Ishikawa (cell line): ENCODE measurements at regions not wholly inside any gene's neighbourhood (a gene's known extent, or its start where the extent isn't known, plus 50 kb on each side); places are given as distances from the start of the nearest gene placed in this dataset.

ENCODE experiments used
- NFIC ChIP-seq: IDR thresholded peaks from 2 replicates; pipeline ENCODE4 v1.6.1; 2012
- TAF1 ChIP-seq: IDR thresholded peaks from 2 replicates; pipeline ENCODE4 v1.6.1; 2012; ENCODE audit warnings: low read depth, mild to moderate bottlenecking
- TCF12 ChIP-seq: IDR thresholded peaks from 2 replicates; pipeline ENCODE4 v1.6.1; 2012; ENCODE audit warnings: low read depth
- ZBTB7A ChIP-seq: IDR thresholded peaks from 2 replicates; pipeline ENCODE4 v1.6.1; 2012; ENCODE audit warnings: low read depth
- TF ChIP-seq, protein P1 (sequence below): IDR thresholded peaks from 2 replicates; pipeline ENCODE4 v1.6.1; 2012; ENCODE audit warnings: low read depth, mild to moderate bottlenecking
- TF ChIP-seq, protein P2 (sequence below): IDR thresholded peaks from 2 replicates; pipeline ENCODE4 v1.6.1; 2012

DNA sequence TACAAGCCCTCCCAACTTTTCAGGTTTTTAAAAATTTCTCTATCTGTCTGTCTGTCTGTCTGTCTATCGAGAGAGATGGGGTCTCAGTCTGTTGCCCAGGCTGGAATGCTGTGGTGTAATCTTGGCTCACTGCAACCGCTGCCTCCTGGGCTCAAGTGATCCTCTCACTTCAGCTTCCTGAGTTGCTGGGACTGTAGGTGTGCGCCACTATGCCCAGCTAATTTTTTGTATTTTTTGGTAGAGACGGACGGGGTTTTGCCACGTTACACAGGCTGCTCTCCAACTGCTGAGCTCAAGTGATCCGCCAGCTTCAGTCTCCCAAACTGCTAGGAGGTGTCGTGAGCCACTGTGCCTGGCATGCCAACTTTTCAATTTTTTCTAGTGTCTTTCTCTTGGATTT, 437.2 kb downstream of the PCNX1 start:
- TF ChIP-seq, protein P1, sequence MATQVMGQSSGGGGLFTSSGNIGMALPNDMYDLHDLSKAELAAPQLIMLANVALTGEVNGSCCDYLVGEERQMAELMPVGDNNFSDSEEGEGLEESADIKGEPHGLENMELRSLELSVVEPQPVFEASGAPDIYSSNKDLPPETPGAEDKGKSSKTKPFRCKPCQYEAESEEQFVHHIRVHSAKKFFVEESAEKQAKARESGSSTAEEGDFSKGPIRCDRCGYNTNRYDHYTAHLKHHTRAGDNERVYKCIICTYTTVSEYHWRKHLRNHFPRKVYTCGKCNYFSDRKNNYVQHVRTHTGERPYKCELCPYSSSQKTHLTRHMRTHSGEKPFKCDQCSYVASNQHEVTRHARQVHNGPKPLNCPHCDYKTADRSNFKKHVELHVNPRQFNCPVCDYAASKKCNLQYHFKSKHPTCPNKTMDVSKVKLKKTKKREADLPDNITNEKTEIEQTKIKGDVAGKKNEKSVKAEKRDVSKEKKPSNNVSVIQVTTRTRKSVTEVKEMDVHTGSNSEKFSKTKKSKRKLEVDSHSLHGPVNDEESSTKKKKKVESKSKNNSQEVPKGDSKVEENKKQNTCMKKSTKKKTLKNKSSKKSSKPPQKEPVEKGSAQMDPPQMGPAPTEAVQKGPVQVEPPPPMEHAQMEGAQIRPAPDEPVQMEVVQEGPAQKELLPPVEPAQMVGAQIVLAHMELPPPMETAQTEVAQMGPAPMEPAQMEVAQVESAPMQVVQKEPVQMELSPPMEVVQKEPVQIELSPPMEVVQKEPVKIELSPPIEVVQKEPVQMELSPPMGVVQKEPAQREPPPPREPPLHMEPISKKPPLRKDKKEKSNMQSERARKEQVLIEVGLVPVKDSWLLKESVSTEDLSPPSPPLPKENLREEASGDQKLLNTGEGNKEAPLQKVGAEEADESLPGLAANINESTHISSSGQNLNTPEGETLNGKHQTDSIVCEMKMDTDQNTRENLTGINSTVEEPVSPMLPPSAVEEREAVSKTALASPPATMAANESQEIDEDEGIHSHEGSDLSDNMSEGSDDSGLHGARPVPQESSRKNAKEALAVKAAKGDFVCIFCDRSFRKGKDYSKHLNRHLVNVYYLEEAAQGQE = no peak
- TF ChIP-seq TCF12 = no peak
- TF ChIP-seq ZBTB7A = no peak
- TF ChIP-seq, protein P2, sequence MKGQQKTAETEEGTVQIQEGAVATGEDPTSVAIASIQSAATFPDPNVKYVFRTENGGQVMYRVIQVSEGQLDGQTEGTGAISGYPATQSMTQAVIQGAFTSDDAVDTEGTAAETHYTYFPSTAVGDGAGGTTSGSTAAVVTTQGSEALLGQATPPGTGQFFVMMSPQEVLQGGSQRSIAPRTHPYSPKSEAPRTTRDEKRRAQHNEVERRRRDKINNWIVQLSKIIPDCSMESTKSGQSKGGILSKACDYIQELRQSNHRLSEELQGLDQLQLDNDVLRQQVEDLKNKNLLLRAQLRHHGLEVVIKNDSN = no peak
- no peak for TF ChIP-seq NFIC
- TF ChIP-seq TAF1 = no peak
